Left ventricle myocardium inferior (tissue), 1 donor: ENCODE measurements at regions not wholly inside any gene's neighbourhood (a gene's known extent, or its start where the extent isn't known, plus 50 kb on each side); places are given as distances from the start of the nearest gene placed in this dataset.

Experiments used
- DNase-seq: peaks from one replicate; pipeline ENCODE4 v3.0.0-alpha.2; 2020
- H3K27ac ChIP-seq: fragments of 200-600 bp; replicated peaks from 2 replicates; pipeline ENCODE4 v1.8.0; 2021
- H3K27me3 ChIP-seq: fragments of 200-600 bp; 2 replicates; pipeline ENCODE4 v1.8.0; 2021; ENCODE audit warnings: low read depth
- H3K36me3 ChIP-seq: fragments of 200-600 bp; 2 replicates; pipeline ENCODE4 v1.8.0; 2021
- H3K4me1 ChIP-seq: fragments of 200-600 bp; 2 replicates; pipeline ENCODE4 v1.8.0; 2021
- H3K4me3 ChIP-seq: fragments of 200-600 bp; 2 replicates; pipeline ENCODE4 v1.8.0; 2021; ENCODE audit warnings: mild to moderate bottlenecking, moderate library complexity
- H3K9me3 ChIP-seq: fragments of 200-600 bp; replicated peaks from 2 replicates; pipeline ENCODE4 v1.8.0; 2021
- intact Hi-C: fragments of 100-400 bp; cut with micrococcal nuclease; formaldehyde crosslinking; loops from one replicate; pipeline ENCODE4 v1.11.0; 2022
- TF ChIP-seq, protein P1 (sequence below): fragments of 200-600 bp; IDR thresholded peaks from 2 replicates; pipeline ENCODE4 v1.8.0; 2021; ENCODE audit warnings: antibody characterized with exemption, mild to moderate bottlenecking, borderline replicate concordance
- donor health status: DM: no; HTN: yes; CAD: no; lungs with severe emphysema.

GRCh38 chr6:97450087-97450486 lies 167.1 kb upstream of the MMS22L start:
- intact Hi-C loops, result no loop called here
- TF ChIP-seq, protein P1, sequence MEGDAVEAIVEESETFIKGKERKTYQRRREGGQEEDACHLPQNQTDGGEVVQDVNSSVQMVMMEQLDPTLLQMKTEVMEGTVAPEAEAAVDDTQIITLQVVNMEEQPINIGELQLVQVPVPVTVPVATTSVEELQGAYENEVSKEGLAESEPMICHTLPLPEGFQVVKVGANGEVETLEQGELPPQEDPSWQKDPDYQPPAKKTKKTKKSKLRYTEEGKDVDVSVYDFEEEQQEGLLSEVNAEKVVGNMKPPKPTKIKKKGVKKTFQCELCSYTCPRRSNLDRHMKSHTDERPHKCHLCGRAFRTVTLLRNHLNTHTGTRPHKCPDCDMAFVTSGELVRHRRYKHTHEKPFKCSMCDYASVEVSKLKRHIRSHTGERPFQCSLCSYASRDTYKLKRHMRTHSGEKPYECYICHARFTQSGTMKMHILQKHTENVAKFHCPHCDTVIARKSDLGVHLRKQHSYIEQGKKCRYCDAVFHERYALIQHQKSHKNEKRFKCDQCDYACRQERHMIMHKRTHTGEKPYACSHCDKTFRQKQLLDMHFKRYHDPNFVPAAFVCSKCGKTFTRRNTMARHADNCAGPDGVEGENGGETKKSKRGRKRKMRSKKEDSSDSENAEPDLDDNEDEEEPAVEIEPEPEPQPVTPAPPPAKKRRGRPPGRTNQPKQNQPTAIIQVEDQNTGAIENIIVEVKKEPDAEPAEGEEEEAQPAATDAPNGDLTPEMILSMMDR, result no peak

DNA sequence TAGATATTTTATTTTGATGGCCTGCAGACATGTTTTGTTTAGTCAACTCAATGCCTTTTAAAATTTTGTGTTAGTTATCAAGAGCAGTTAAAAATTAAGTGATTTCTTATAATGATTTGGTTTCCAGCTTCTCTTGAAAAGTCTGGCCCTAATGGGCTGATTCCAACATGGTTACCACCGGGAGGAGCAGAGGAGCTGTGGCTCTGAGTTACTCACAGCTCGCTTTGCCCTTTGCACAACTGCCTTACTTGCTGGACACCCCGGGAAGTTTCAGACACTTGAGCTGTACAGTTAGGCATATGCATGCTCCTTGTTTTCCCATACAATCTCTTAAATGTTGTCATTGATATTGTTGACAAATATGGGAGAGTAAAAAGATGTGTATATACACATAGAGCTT lies 173.1 kb upstream of the MMS22L start:
- intact Hi-C loops, result no loop called here
- Histone ChIP-seq H3K27me3 (peaks cover 5% of the 10 kb centered on the region), H3K4me1 (no peaks in the 10 kb centered on the region), H3K27ac (no peak overlapping the region), H3K36me3 (no peaks in the 10 kb centered on the region), H3K4me3 (no peak overlapping the region), H3K9me3 (no peaks in the 10 kb centered on the region)
- TF ChIP-seq, protein P1, result no peak
- no peak for DNase-seq

More at GRCh38 chr6:97450087-97450486, 167.1 kb upstream of the MMS22L start:
- no peak overlapping the region for H3K4me3 ChIP-seq
- no peak for DNase-seq
- H3K9me3 ChIP-seq, result no peaks in the 10 kb centered on the region
- no peaks in the 10 kb centered on the region for H3K4me1 ChIP-seq
- H3K27ac ChIP-seq, result no peak overlapping the region
- no peaks in the 10 kb centered on the region for H3K27me3 ChIP-seq
- H3K36me3 ChIP-seq, result no peaks in the 10 kb centered on the region

GRCh38 chr6:97459535-97459934 lies 176.5 kb upstream of the MMS22L start:
- no peaks in the 10 kb centered on the region for H3K9me3 ChIP-seq
- H3K4me3 ChIP-seq, result no peak overlapping the region
- no peak for DNase-seq
- intact Hi-C loops, result no loop called here
- H3K4me1 ChIP-seq, result no peaks in the 10 kb centered on the region
- H3K36me3 ChIP-seq, result no peaks in the 10 kb centered on the region
- H3K27me3 ChIP-seq, result peaks cover 5% of the 10 kb centered on the region
- TF ChIP-seq, protein P1, result no peak
- no peak overlapping the region for H3K27ac ChIP-seq

DNA sequence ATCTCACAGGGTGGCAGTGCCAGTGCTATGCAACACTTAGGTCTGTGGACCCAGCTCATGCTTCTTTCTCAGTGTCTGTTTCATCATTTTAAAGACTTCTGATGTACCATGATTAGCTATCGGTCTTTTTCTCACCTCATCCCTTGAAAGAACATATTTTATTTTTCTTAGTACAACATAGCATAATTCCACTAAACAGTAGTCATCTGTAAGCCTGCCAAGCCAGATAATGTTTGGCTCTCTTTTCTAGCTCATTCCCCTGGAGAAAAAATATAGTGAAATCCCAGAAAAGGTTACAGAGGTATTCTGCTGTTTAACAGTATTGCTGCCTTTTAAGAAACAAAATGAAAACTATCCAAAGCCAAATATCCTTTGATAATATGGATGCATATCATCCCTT lies 177.0 kb upstream of the MMS22L start:
- no peak overlapping the region for H3K4me3 ChIP-seq
- DNase-seq, result no peak
- TF ChIP-seq, protein P1, result no peak
- no peaks in the 10 kb centered on the region for H3K36me3 ChIP-seq
- intact Hi-C loops, result no loop called here
- H3K27me3 ChIP-seq, result peaks cover 5% of the 10 kb centered on the region
- H3K27ac ChIP-seq, result no peak overlapping the region
- H3K9me3 ChIP-seq, result no peaks in the 10 kb centered on the region
- H3K4me1 ChIP-seq, result no peaks in the 10 kb centered on the region

DNA sequence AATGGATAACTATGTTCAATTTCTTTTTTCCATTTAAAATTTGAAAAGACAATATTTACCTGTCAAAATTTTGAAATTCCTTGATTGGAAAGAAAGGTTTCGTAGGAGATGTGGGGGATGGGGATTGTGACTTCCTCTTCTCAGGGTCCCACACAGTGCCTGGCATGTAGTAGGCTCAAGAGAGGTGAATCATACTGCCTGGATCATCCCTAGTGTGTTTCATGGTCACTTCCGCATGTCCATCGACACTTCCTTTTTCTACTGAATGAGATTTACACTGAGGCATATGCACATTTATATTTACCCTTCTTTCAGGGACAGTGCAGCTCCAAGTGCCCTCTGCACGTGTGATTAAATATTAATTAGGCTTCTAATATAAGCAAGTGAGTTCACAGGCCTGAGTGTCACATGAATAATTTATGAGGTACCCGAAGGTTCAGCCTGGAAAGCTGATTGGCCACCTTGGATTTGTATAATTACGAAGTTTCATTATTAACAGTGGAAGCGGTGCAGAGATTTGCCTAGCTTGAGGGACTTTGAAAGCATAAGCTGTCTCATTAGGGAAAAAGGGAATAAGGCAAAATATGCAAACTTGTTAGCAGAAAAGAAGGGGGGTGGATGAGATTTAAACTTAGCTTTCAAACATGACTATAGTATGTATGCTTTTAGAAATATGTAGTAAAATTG lies 177.5 kb upstream of the MMS22L start:
- TF ChIP-seq, protein P1, result no peak
- H3K4me1 ChIP-seq, result no peaks in the 10 kb centered on the region
- no peak overlapping the region for H3K4me3 ChIP-seq
- intact Hi-C loops, result no loop called here
- DNase-seq, result no peak
- H3K36me3 ChIP-seq, result no peaks in the 10 kb centered on the region
- no peaks in the 10 kb centered on the region for H3K9me3 ChIP-seq
- no peak overlapping the region for H3K27ac ChIP-seq
- peaks cover 5% of the 10 kb centered on the region for H3K27me3 ChIP-seq
